HEK293 (cell line): ENCODE measurements at regions not wholly inside any gene's neighbourhood (a gene's known extent, or its start where the extent isn't known, plus 50 kb on each side); places are given as distances from the start of the nearest gene placed in this dataset.

Source experiments
- CTCF ChIA-PET: fragments of 350-600 bp; formaldehyde crosslinking; extraction: SDS; loops from one replicate; lab custom pipeline; 2021; ENCODE audit warnings: antibody characterized with exemption; lab: Yijun Ruan, JAX
- POLR2A ChIA-PET: fragments of 300-600 bp; formaldehyde crosslinking; extraction: SDS; loops from one replicate; lab custom pipeline; 2020; ENCODE audit warnings: antibody characterized with exemption, inconsistent platforms; lab: Yijun Ruan, JAX
- H3K27ac ChIP-seq: fragments of 200-500 bp; sonication (Bioruptor generic); 2 replicates; pipeline ENCODE4 v1.5.1; 2014; ENCODE audit warnings: low read depth, low read length, control low read depth, inconsistent platforms; ENCODE audit errors: extremely low read depth
- H3K36me3 ChIP-seq, 2 experiments: fragments of 200-500 bp in 1 of 2; sonication (Bioruptor generic) in 1 of 2; 1 replicate in 1 of 2; 2 replicates in 1 of 2; pipeline ENCODE4 v1.5.1; 2014 to 2017; ENCODE audit warnings: inconsistent platforms in 2 of 2, low read length in 2 of 2; ENCODE audit not compliant: control insufficient read depth in 2 of 2, insufficient read depth in 1 of 2
- H3K4me1 ChIP-seq: fragments of 200-500 bp; sonication (Bioruptor generic); 2 replicates; pipeline ENCODE4 v1.5.1; 2014; ENCODE audit warnings: mild to moderate bottlenecking, low read length, inconsistent platforms; ENCODE audit not compliant: control insufficient read depth, insufficient read depth
- H3K4me3 ChIP-seq: 2 replicates; pipeline ENCODE4 v1.5.1; 2011; ENCODE audit warnings: low read depth, mild to moderate bottlenecking, control low read depth, low read length, moderate library complexity
- H3K9me3 ChIP-seq: fragments of 200-500 bp; sonication (Bioruptor generic); 2 replicates; pipeline ENCODE4 v1.5.1; 2014; ENCODE audit warnings: low read depth, low read length, inconsistent platforms; ENCODE audit not compliant: control insufficient read depth, insufficient read depth
- BCL11A ChIP-seq: fragments of 450-650 bp; formaldehyde crosslinking; IDR thresholded peaks from 2 replicates; pipeline ENCODE4 v1.5.1; 2016; ENCODE audit warnings: low read depth, missing biosample characterization, missing genetic modification characterization
- BCL11B ChIP-seq: fragments of 450-650 bp; formaldehyde crosslinking; IDR thresholded peaks from 2 replicates; pipeline ENCODE4 v1.5.1; 2016; ENCODE audit warnings: low read depth, missing biosample characterization, missing genetic modification characterization
- FEZF1 ChIP-seq: fragments of 450-650 bp; formaldehyde crosslinking; IDR thresholded peaks from 2 replicates; pipeline ENCODE4 v1.5.1; 2016; ENCODE audit warnings: missing biosample characterization, missing genetic modification characterization
- HOXD13 ChIP-seq: sonication (generic); formaldehyde crosslinking; IDR thresholded peaks from 2 replicates; pipeline ENCODE4 v1.8.0; 2022; ENCODE audit warnings: missing genetic modification reagents, borderline replicate concordance
- MZF1 ChIP-seq: fragments of 450-650 bp; formaldehyde crosslinking; IDR thresholded peaks from 2 replicates; pipeline ENCODE4 v1.5.1; 2017; ENCODE audit warnings: missing biosample characterization, missing genetic modification characterization, borderline replicate concordance
- OSR2 ChIP-seq: fragments of 450-650 bp; formaldehyde crosslinking; IDR thresholded peaks from 2 replicates; pipeline ENCODE4 v1.5.1; 2016; ENCODE audit warnings: missing biosample characterization, missing genetic modification characterization
- PATZ1 ChIP-seq: fragments of 450-650 bp; formaldehyde crosslinking; IDR thresholded peaks from 2 replicates; pipeline ENCODE4 v1.5.1; 2016; ENCODE audit warnings: missing biosample characterization, missing genetic modification characterization
- ZBTB7A ChIP-seq: fragments of 450-650 bp; formaldehyde crosslinking; IDR thresholded peaks from 2 replicates; pipeline ENCODE4 v1.5.1; 2016; ENCODE audit warnings: low read depth, missing biosample characterization, missing genetic modification characterization
- ZFP37 ChIP-seq: fragments of 450-650 bp; formaldehyde crosslinking; IDR thresholded peaks from 2 replicates; pipeline ENCODE4 v1.5.1; 2016; ENCODE audit warnings: missing biosample characterization, missing genetic modification characterization
- ZIC2 ChIP-seq: fragments of 450-650 bp; formaldehyde crosslinking; IDR thresholded peaks from 2 replicates; pipeline ENCODE4 v1.5.1; 2016; ENCODE audit warnings: missing biosample characterization, missing genetic modification characterization
- ZNF10 ChIP-seq: fragments of 450-650 bp; formaldehyde crosslinking; IDR thresholded peaks from 2 replicates; pipeline ENCODE4 v1.5.1; 2017; ENCODE audit warnings: missing biosample characterization, missing genetic modification characterization
- ZNF280C ChIP-seq: fragments of 450-650 bp; formaldehyde crosslinking; IDR thresholded peaks from 2 replicates; pipeline ENCODE4 v1.5.1; 2016; ENCODE audit warnings: missing biosample characterization, missing genetic modification characterization
- ZNF302 ChIP-seq: fragments of 450-650 bp; formaldehyde crosslinking; IDR thresholded peaks from 2 replicates; pipeline ENCODE4 v1.5.1; 2016; ENCODE audit warnings: missing biosample characterization, missing genetic modification characterization, low read depth
- ZNF341 ChIP-seq: fragments of 450-650 bp; formaldehyde crosslinking; IDR thresholded peaks from 2 replicates; pipeline ENCODE4; 2016; ENCODE audit warnings: low read depth, missing biosample characterization, missing genetic modification characterization
- ZNF354C ChIP-seq: fragments of 450-650 bp; formaldehyde crosslinking; IDR thresholded peaks from 2 replicates; pipeline ENCODE4 v1.5.1; 2016; ENCODE audit warnings: missing biosample characterization, missing genetic modification characterization, low read depth, borderline replicate concordance
- ZNF423 ChIP-seq: fragments of 450-650 bp; formaldehyde crosslinking; IDR thresholded peaks from 2 replicates; pipeline ENCODE4 v1.5.1; 2016; ENCODE audit warnings: missing biosample characterization, missing genetic modification characterization
- ZNF433 ChIP-seq: fragments of 450-650 bp; formaldehyde crosslinking; IDR thresholded peaks from 2 replicates; pipeline ENCODE4 v1.5.1; 2016; ENCODE audit warnings: missing biosample characterization, missing genetic modification characterization, low read depth
- ZNF449 ChIP-seq: fragments of 450-650 bp; formaldehyde crosslinking; IDR thresholded peaks from 2 replicates; pipeline ENCODE4 v1.5.1; 2017; ENCODE audit warnings: missing biosample characterization, mild to moderate bottlenecking, missing genetic modification characterization, moderate library complexity
- ZNF560 ChIP-seq: fragments of 450-650 bp; formaldehyde crosslinking; IDR thresholded peaks from 2 replicates; pipeline ENCODE4 v1.5.1; 2017; ENCODE audit warnings: missing biosample characterization, missing genetic modification characterization, borderline replicate concordance
- ZNF610 ChIP-seq: fragments of 450-650 bp; formaldehyde crosslinking; IDR thresholded peaks from 2 replicates; pipeline ENCODE4 v1.5.1; 2016; ENCODE audit warnings: missing biosample characterization, missing genetic modification characterization, borderline replicate concordance
- ZNF626 ChIP-seq: fragments of 450-650 bp; sonication (Bioruptor Pico); formaldehyde crosslinking; IDR thresholded peaks from 2 replicates; pipeline ENCODE4 v1.5.1; 2018; ENCODE audit warnings: missing biosample characterization, missing genetic modification characterization, inconsistent platforms
- ZNF707 ChIP-seq: fragments of 450-650 bp; formaldehyde crosslinking; IDR thresholded peaks from 2 replicates; pipeline ENCODE4 v1.5.1; 2016; ENCODE audit warnings: missing biosample characterization, missing genetic modification characterization
- ZNF768 ChIP-seq: fragments of 450-650 bp; formaldehyde crosslinking; IDR thresholded peaks from 2 replicates; pipeline ENCODE4 v1.5.1; 2018; ENCODE audit warnings: missing biosample characterization, mild to moderate bottlenecking, missing genetic modification characterization
- ZNF785 ChIP-seq: fragments of 450-650 bp; formaldehyde crosslinking; IDR thresholded peaks from 2 replicates; pipeline ENCODE4 v1.5.1; 2016; ENCODE audit warnings: missing biosample characterization, missing genetic modification characterization
- ZNF843 ChIP-seq: fragments of 450-650 bp; formaldehyde crosslinking; IDR thresholded peaks from 2 replicates; pipeline ENCODE4 v1.5.1; 2016; ENCODE audit warnings: missing biosample characterization, missing genetic modification characterization
- ZSCAN5A ChIP-seq: fragments of 450-650 bp; formaldehyde crosslinking; IDR thresholded peaks from 2 replicates; pipeline ENCODE4 v1.5.1; 2016; ENCODE audit warnings: missing biosample characterization, missing genetic modification characterization

GRCh38 chr18:39724652-39725051, 2159.1 kb upstream of the CELF4 start:
- TF ChIP-seq ZNF785 (tag by site-specific recombination) (no peak), ZNF341 (no peak), ZNF610 (tag by site-specific recombination) (no peak)
- POLR2A ChIA-PET: no interaction called here
- Histone ChIP-seq H3K4me1 (peaks cover 4% of the 10 kb centered on the region; the same call in 1 of the 2 replicates), H3K9me3 (no peaks in the 10 kb centered on the region), H3K36me3 (no peaks in the 10 kb centered on the region), H3K27ac (no peak overlapping the region), H3K4me3 (no peak overlapping the region)
- CTCF ChIA-PET: no interaction called here

- H3K27ac ChIP-seq: no peak overlapping the region
- ChIA-PET POLR2A (interaction anchor here (0.6 kb wide), 1 partner anchor 78 kb away, joined by 5 read pairs; no protein-coding TSS in a partner anchor), CTCF (interaction anchor here (0.6 kb wide), 1 partner anchor 84 kb away, joined by 3 read pairs; no protein-coding TSS in a partner anchor)
- no peaks in the 10 kb centered on the region for H3K36me3 ChIP-seq
- no peak overlapping the region for H3K4me3 ChIP-seq
- peaks cover 4% of the 10 kb centered on the region; the same call in 1 of the 2 replicates for H3K4me1 ChIP-seq
- no peaks in the 10 kb centered on the region for H3K9me3 ChIP-seq
- TF ChIP-seq ZNF302 (tag by site-specific recombination) (no peak), ZSCAN5A (no peak), BCL11A (tag by site-specific recombination) (no peak), OSR2 (no peak), FEZF1 (tag by site-specific recombination) (0 out of 2 replicates have a peak, but pooled peaks have one; percentile 38), ZNF626 (tag by site-specific recombination) (no peak), ZNF843 (peak; percentile 58; the same call in 1 of the 2 replicates)
These were observed 2156.1 kb upstream of the CELF4 start for GRCh38 chr18:39721712-39722111.

GRCh38 chr18:39713961-39714360, 2148.4 kb upstream of the CELF4 start:
- Histone ChIP-seq H3K4me3 (no peak overlapping the region), H3K4me1 (no peaks in the 10 kb centered on the region), H3K27ac (no peak overlapping the region), H3K9me3 (no peaks in the 10 kb centered on the region), H3K36me3 (peaks cover 0 to 18% of the 10 kb centered on the region in 2 experiments; a peak in 1 of 3 replicates)
- ChIA-PET CTCF (interaction anchor here (0.5 kb wide), 1 partner anchor 136 kb away, joined by 4 read pairs; no protein-coding TSS in a partner anchor), POLR2A (no interaction called here)
- TF ChIP-seq ZNF626 (tag by site-specific recombination) (no peak), ZNF560 (tag by site-specific recombination) (no peak), PATZ1 (tag by site-specific recombination) (no peak), ZNF280C (tag by site-specific recombination) (no peak), ZIC2 (tag by site-specific recombination) (no peak), ZNF354C (no peak), ZNF707 (tag by site-specific recombination) (no peak), ZBTB7A (tag by site-specific recombination) (no peak), MZF1 (no peak), ZNF449 (tag by site-specific recombination) (no peak), ZFP37 (no peak), ZNF433 (tag by site-specific recombination) (no peak), HOXD13 (CRISPR knock-in tag) (no peak), BCL11B (tag by site-specific recombination) (no peak), ZNF10 (tag by site-specific recombination) (no peak), ZNF423 (tag by site-specific recombination) (no peak), ZNF768 (tag by site-specific recombination) (no peak)
